ENCODE measurements at regions not wholly inside any gene's neighbourhood (a gene's known extent, or its start where the extent isn't known, plus 50 kb on each side); places are given as distances from the start of the nearest gene placed in this dataset.

DNA sequence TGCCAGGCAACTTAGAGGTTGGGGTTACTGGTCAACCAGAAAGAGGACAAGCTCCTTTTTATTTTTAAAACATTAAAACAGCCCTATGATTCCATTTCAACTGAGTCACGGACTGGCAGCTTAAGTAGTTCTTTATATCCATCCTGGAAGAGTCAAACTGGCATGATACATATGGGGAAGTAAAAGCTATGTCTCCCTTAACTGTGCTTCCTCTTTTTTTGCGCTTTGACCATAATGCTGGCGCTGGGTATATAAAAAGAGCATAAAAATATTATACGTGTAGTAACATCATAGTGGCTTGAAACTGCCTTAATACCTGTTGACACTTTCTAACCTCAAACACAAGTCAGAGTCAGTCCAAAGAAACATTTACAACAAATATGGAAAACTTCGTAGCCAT, 274.4 kb downstream of the CSNK1G3 start:
- DNase-seq: no peak

DNA sequence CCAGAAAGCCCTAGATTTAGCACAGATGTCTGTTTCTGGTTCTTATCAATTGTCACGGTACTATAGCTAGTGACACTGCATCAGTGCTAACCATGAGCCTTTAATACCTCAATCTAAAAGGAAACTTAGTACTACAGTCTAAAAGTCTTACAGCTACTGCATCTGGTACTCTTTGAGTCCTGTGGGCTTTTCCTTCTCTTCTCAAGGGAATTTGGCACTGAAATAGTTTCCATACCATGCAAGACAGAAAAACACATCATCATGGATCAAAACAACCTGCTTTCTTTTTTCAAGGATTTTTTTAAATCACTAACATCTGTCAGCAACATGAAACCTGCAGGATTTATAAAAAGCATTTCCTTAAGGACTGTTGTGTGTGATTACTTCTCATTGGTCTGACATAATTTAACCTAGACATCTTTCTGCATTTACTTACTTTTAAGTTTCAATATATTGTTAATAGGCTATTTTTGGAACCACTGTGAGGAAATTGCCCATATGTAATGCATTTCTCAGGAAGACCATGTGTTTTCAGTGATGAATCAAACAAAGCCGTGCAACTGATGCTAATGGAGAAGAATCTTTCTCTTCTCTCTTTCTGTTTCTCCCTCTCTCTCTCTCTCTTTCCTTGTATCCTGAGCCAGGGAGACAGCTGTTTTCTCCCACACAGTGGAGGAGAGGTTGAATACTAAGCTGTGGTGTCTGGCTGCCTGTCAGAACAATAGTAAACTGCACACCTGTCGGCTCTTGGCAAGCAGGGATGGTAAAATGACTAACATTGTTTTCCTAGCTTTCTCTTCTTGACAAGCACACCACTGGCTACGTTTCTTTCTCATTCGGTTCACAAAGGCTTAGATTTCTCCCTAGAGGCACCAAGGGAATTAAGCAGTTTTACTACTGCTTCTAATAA, 273.4 kb downstream of the CSNK1G3 start:
- no peak for DNase-seq

DNA sequence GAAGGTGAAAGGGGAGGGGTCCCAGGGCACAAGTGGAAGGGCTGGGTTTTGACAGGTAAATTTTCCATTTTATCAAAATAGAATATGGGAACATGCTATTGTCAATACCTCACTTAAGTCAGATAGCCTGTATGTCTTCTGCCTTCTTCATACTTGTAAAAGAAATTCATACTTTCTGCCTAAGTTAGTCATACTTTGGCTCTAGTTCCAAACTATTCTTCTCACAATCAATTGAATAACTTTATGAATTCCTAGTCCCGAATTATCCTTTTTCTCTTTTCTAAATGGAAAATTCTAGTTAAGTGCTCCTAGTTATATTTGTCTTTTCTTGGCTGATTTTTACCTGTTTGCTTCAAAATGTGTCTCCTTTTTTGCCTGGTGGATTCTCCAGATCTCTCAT, 271.4 kb downstream of the CSNK1G3 start:
- no peak for DNase-seq

DNA sequence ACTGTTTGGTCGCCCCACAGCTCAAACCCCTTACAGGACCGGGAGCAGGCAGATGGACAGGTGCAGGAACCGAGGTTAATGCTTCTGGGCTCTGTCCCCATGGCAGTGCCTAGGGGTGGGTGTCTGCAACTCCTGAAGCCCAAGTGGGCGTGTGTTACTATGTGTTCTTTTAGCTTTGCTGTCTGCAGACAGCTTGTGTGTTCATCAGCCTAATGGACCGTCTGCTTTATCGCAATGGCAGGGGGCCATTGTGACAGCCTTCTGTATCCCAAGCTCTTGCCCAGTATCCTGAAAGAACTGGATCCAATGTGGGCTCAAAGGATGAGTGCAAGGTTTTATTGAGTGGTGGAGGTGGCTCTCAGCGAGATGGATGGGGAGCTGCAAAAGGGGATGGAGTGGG, 266.7 kb downstream of the CSNK1G3 start:
- no peak for DNase-seq

DNA sequence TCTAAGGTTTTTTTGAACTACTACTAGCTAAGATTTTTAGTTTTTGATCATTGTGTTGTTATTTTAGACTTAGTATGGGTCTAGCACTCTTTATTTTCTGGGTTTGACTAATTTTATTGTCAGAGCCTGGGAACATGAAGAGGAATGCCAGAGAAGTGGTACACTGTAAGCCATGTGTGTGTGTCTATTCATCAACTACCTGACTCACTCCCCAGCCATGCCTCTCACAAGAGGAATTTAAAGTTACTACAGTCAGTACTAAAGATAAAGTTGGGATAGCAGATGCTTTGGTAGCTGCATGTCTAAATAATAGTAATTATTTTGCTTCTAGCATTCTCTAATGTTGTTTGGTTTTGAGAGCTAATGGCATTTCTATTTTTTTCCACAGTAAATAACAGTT, 264.8 kb downstream of the CSNK1G3 start:
- DNase-seq: no peak

DNA sequence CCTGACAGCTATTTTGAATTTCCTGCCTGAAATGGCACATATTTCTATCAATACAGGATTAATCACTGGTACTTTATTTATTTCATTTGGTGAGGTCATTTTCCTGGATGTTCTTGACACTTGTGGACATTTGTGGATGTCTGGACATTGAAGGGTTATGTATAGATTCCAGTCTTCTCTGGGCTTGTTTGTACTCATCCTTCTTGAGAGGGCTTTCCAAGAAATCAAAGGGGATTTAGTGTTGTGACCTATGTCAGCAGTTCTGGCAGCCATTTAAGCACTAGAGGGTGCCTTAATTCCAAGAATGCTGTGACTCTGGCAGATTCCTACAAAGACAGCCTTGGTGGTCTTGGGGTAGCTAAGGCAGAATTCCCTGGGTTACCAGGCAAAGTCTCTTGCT, 259.7 kb downstream of the CSNK1G3 start:
- DNase-seq: no peak

DNA sequence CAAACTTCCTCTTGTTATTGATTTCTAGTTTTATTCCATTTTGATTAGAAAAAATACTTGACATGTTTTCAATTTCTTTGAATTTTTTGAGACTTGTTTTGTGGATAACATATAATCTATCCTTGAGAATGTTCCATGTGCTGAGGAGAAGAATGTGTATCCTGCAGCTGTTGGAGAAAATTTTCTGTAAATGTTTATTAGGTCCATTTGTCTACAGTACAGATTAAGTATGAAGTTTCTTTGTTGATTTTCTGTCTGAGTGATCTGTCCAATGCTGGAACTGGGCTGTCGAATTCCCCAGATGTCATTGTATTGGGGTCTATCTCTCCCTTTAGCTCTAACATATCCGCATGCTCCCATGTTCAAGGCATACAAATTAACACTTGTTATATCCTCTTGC, 251.2 kb downstream of the CSNK1G3 start:
- DNase-seq: no peak

DNA sequence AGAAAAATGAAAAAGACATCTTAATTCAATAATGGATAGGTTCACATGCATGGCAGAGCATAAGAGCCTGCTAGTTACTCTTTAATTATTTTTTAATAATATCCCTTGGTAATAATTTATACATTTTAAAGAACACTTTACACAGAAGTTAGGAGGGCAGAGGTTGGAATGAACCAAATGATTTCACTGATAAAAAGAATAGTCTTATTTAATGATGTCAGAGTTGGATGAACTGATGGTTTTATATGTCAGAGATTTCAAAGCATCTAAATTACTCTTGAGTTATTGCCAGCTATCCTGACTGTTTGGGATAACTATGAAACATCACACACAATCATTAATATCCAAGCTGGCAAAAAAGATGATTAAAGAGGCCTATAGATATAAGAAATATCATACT, 244.8 kb downstream of the CSNK1G3 start:
- DNase-seq: no peak

DNA sequence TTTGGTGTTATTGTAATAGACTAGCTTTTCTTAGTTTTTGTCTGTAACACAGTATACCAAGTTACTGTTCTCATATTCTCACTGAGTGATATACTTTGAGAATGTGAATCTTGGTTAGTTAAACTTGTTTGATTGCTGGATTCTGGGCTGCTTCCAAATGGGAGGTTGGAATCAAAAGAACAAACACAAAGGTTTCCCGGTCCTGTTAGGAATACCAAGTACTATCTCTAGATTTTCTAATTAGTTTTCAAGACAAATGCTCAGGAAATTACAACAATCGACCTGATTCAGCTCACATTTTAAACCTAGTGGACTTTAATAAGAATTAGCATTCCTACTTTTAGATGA, 244.3 kb downstream of the CSNK1G3 start:
- DNase-seq: no peak

DNA sequence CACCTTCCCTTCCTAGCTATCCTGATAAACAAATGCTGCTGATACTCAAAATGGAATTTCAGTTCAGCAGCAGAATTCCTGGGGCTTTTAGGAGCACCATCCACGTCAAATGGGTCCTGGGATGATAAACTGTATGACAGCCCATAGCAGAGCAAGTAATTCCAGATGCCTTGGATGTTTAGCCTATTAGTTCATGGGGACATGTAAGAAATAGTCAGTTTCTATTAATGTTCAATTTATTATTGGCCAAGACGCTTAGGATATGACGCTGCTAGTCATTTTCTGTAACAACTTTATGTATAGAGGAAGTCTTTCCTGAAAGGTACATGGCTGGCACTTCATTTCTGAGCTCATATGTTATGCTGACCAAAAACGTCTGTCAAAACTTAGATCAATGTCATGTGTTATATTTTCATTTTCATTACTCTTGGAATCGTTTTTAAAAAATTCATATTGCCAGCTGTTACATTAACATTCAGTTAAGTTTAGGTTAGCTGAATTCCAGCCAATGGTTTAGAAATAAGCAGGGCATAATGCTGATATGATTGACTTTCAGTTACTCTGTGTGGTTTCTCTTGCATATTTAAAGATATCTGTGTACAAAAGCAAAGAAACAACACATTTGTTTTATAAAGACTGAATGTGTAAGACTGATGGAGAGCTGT, 243.8 kb downstream of the CSNK1G3 start:
- no peak for DNase-seq

DNA sequence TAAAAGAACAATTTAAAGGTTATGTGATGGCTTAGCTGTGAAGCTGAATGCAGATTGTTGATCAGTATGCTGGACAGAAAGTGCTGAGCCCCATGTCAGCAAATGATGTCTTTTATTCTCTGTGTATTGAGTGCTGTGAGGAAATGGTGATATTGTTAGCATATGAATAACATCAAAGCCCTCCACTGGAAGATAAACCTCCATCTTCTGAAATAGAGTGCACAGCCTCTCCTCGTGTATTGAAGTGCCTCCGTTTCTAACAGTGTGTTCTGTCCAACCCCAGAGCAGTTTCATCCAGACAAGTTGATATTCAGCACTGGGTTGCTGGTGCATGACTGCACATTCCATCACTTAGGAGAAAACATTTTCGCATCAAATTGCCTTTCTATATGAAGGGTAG, 242.9 kb downstream of the CSNK1G3 start:
- no peak for DNase-seq

DNA sequence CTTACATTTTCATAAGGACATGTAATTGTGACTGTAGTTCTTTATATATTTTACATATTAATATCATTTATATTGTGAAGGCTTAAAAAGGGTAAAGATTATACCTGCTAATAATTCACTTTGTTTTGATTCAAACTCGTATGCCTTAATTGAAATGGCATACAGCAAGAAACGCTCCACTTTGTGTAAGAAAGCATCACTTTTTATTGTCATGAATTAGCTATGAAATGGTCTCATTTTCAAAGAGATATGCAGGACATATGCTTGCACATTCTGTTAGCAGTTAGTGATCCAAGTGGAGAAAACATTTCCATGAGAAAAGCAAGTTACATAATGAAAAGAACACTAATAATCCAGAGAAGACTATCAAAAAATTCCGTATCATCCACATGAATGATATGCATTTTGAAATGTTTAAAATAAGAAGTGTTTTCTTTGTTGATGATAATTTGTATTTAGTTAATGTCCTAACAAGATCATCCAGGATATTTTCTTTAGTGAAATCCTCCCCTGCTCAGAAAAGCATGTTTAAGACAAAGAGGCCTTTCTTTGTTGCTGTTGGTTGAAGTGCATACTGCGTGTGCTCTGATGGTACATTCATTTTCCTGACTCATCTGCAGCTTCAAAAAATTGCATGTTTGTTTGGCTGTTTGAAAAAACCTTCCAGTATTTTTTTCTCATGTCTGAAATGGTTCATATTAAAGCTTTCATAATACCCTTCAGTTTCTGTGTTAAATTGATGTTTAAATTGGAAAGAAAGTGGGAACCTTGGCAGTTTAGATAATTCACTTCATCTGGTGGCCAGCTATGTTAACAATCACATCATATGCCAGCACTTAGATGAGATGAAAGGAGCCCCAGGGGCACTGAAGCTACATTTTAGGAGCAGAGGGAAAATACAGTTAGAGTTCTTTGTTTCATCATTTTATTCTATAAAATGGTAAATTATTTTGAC, 242.2 kb downstream of the CSNK1G3 start:
- no peak for DNase-seq

DNA sequence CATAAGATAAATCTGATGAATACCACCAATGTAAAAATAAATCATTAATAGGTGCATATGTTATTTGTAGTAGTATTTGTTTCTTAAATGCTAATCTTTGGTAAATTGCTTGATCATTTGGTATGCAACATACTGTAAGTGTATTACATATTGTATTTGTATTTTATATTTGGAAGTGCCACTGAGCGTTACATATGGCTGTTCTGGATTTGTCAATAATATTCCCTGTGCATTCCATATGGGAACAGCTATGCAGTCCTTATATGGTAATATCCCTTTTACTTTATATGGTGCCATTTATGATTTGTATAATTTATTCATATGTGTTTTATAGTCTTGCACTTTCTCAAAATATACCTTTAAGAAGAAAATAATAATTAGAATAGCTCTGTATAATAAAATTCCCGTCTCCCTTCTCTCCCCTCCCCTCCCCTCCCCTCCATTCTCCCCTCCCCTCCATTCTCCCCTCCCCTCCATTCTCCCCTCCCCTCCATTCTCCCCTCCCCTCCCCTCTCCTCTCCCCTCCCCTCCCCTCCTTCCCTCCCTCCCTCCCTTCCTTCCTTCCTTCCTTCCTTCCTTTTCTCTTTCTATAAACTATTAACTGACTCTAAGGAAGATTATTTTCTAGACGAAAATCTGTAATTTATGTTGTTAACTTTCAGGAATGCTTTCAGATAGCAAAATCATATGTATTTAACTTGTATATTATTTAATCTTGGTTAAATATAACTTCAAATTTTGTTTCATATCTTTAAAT, 241.4 kb downstream of the CSNK1G3 start:
- DNase-seq: no peak

DNA sequence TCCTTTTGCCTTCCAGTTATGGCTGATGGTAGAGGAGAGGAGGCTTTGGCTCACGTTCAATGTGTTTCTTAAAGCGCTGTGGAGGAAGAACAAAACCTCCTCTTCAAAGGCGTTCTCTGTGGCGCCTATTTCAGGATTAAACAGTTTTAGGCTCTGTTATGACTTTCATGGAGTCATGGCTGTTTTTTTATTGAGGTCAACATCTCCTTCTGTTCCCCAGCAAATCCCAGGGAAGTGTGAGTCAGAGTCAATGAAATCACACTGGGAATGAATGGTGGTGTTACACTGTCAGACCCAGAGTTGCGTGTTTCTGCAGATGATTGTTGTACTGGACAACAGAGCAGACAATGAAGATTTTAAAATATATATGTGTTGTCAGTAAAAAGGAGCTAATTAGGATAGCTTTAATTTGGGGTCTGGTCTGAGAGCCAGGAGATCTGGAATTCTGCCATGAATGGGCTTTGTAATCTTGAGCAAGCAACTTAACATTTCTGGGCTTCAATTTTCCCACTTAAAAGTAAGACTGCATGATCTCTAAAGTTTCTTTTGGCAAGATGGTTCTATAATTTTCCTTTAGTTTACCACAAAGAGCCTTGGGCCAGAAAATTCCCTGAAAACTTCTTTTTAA, 240.7 kb downstream of the CSNK1G3 start:
- DNase-seq: no peak

DNA sequence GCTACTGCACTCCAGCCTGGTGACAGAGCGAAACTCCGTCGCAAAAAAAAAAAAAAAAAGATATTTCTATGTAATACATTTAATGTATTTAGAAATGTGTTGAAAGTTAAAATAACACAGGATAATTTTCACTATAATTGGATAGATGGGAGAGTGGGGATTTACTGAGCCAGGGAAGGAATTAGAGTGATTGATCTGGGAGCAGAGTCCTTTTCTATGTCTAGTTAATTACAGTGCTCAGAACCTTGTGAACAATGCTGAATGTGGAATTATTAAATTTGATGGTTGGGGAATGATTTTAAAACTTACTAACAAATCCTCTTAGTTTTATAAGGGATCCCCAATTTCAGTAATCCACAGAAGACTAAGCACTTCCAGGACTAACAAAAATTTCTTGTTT, 239.7 kb downstream of the CSNK1G3 start:
- DNase-seq: no peak

DNA sequence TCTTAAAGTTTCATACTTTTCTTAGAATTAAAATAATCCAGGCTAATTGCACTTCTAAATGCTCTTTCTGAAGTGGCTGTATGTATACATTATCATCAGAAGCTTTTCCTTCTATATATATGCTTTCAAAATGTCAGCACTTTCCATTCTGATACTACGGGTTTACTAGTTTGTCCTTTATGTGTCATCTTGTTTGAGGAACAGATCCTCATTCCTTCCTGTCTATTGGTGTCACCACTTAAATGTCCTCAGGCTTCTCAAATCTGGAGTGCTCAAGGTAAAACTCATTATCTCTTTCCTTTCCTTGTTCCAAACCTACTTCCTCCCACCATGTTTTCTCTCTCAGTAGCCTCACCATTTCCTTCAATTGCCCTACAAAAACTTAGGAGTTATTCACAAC, 236.3 kb downstream of the CSNK1G3 start:
- DNase-seq: no peak

DNA sequence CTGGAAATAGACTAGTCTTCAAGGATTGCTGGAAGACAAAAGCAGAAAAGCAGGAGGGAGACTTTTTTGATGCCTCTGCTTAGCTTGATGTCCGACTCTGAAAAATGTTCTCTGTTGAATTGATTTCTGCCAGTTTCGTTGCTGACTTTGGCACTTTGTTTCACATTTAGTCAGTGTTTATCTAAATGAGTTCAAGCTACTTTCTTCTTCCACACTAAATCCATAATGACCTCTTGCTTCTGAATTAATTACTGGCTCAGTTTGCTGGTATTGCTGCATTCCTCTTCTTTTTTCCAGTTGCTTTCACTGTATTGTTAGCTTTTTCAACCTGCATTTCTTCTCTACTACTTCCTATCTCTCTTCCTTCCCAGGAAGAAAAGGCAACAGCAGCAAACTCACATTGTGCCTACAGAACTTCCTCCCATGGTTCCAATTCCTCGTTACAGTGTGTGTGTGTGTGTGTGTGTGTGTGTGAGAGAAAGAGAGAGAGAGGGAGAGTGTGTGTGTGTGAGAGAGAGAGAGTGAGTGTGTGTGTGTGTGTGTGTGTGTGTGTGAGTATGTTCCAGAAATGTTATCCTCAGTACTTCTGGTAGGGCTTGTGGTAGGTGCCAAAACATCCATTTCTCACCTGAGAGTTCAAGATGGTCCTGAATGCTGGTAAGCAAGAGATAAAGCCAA, 234.8 kb downstream of the CSNK1G3 start:
- no peak for DNase-seq

DNA sequence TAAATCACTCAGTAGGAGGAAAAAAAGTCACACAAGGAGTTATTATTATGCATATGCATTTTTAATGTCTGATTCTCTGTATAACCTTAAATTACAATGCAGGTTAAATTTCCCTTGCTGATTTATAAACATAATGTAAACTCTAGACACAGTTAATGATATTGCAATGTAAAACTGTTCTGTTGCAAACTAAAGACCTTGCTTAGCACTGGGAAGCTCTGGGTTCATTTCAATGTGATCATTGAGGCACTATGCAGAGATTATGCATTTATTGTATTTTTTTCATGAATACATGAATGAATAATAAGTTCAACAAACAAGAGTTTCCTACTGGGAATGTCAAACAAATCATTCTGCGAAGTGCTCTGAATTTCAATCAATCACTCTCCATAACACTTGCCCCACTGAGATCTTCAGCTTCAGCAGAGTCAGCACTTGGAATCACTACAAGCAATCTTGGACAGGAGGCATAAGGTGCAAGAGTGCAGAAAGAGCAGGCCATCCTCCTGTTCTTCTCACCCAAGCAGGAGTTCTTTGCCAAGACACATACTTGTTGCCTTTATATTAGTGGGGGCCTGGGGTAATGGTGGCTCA, 232.1 kb downstream of the CSNK1G3 start:
- DNase-seq: no peak

DNA sequence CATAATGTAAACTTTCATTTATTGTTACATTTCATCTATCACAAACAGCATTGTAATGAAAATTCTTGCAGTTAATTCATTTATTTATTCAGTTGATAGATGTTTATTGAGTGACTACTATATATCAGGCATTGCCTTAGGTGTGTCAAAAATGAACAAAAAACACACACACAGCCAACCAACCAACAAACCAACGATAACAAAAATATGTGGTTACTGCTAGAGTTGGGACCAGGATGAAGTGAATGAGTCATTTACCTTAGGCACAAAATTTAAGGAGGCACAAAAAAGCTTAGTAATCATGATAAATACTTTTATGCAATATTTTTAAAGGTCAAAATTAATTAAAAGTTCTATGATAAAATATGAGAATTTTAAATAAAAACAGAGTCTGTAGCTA, 223.4 kb downstream of the CSNK1G3 start:
- DNase-seq: no peak

DNA sequence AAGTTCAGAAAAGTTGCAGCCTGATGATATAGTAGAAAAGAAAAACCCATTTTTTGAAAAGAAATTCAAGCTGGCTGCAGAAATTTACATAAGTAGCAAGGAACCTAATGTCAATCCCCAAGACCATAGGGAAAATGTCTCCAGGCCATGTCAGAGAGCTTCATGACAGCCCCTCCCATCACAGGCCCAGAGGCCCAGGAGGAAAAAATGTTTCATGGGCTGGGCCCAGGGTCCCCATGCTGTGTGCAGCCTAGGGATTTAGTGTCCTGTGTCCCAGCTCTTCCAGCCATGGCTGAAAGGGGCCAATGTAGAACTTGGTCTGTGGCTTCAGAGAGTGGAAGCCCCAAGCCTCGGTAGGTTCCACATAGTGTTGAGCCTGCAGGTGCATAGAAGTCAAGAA, 220.3 kb downstream of the CSNK1G3 start:
- no peak for DNase-seq

DNA sequence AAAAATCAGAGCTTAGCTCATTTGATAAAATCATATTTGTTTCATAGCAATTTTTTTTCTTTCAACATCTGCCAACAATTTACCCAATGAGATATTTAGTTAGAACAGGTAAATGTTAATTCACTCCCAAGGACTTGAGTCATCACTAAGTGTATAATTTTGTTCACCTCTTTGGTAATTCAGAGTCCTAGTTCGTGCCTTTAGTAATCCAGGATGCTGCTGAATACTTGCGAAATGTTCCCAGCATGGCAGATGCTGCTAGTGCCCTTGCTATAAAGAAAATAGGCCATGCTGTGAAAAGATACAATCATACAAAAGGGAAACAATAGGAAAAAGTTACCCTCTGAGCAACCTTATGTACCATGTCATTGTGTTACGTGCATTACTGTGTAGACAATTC, 210.5 kb downstream of the CSNK1G3 start:
- DNase-seq: no peak

Measured in stimulated activated CD8-positive, alpha-beta memory T cell treated with anti-CD3 and anti-CD28 coated beads, Interleukin-4, amount 100 ng/mL, for 48 hours (primary cell).